MCF 10A (cell line): ENCODE measurements at regions not wholly inside any gene's neighbourhood (a gene's known extent, or its start where the extent isn't known, plus 50 kb on each side); places are given as distances from the start of the nearest gene placed in this dataset.
A peak's percentile ranks its signal among the peaks of the same experiment; 100 is the strongest.

Experiments used
- BruUV-seq: library from RNA; stranded (reverse); fragments of 400-500 nt; replicated peaks from 2 replicates; lab custom pipeline; 2021; lab: Mats Ljungman, UMichigan
- CTCF ChIA-PET: fragments of 300-600 bp; sonication (Branson Sonifier 250); formaldehyde crosslinking; extraction: SDS; loops from one replicate; lab custom pipeline; 2021; ENCODE audit warnings: antibody characterized with exemption, inconsistent platforms; lab: Yijun Ruan, JAX
- POLR2A ChIA-PET: fragments of 300-600, 350-650 bp; sonication (Branson Sonifier 250); formaldehyde crosslinking; extraction: SDS; loops from one replicate; lab custom pipeline; 2020; ENCODE audit warnings: antibody characterized with exemption, inconsistent platforms; lab: Yijun Ruan, JAX
- DNase-seq: peaks from one replicate; pipeline ENCODE4 v3.0.0-alpha.2; 2018; ENCODE audit not compliant: unreplicated experiment
- H3K27ac Mint-ChIP-seq: one replicate; pipeline ENCODE4 v1.8.0; 2022; ENCODE audit warnings: mild to moderate bottlenecking, low read depth, mixed read lengths; ENCODE audit not compliant: unreplicated experiment
- H3K27me3 Mint-ChIP-seq: one replicate; pipeline ENCODE4 v1.8.0; 2022; ENCODE audit warnings: mixed read lengths; ENCODE audit not compliant: insufficient read depth, unreplicated experiment
- H3K36me3 Mint-ChIP-seq: one replicate; pipeline ENCODE4 v1.8.0; 2022; ENCODE audit warnings: mild to moderate bottlenecking, moderate library complexity, mixed read lengths; ENCODE audit not compliant: insufficient read depth, unreplicated experiment
- H3K4me1 Mint-ChIP-seq: one replicate; pipeline ENCODE4 v1.8.0; 2022; ENCODE audit warnings: mixed read lengths; ENCODE audit not compliant: insufficient read depth, unreplicated experiment
- H3K4me3 Mint-ChIP-seq: one replicate; pipeline ENCODE4 v1.8.0; 2022; ENCODE audit warnings: mild to moderate bottlenecking, moderate library complexity, mixed read lengths; ENCODE audit not compliant: unreplicated experiment
- H3K9me3 Mint-ChIP-seq: one replicate; pipeline ENCODE4 v1.8.0; 2022; ENCODE audit warnings: mixed read lengths; ENCODE audit not compliant: unreplicated experiment
- intact Hi-C: fragments of 100-400 bp; cut with micrococcal nuclease; formaldehyde crosslinking; loops from 2 replicates; pipeline ENCODE4 v1.14.1; 2022
- TF ChIP-seq, protein P1 (sequence below): fragments of 200-600 bp; IDR thresholded peaks from one replicate; pipeline ENCODE4 v1.8.0; 2022; ENCODE audit warnings: antibody characterized with exemption, mild to moderate bottlenecking; ENCODE audit not compliant: unreplicated experiment

DNA sequence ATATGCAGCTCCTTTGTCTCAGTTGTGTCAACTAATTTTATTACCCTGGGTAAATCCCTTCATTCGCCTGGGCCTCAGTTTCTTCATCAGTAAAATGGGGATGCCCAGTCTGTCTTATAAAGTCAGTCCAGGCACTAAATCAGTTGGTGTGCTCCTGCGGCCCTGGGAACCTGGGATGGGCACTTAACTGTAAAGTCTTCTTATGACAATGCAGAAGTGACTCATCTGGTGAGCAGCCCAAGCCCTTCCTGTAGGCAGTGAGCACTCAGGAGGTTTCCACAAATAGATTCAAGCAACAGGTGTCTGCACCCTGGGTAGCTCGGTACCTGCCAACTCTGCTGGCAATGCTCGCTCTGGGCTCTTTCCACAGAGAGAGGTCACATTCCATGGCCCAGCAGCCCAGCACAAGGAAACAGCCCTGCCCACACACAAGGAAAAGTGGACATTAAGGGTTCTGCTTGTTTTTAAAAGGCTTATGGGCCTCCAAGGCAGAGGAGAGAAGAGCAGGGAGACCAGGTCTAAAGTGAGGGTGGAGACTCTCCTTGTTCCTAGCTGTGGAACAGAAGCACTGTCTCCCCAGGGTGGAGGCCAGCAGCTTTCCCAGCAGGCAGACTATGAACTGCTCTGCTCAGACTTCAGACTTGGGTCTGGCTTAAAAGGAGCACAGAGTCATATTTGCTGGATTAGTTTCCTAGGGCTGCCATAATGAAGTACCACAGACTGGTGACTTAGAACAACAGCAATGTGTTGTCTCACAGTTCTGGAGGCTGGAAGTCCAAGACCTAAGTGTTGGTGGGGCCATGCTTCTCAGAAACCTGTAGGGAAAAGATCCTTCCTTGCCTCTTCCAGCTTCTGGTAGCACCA lies 89.7 kb upstream of the ADRA1B start:
- peak overlapping the region; percentile 70 for H3K27ac Mint-ChIP-seq
- H3K9me3 Mint-ChIP-seq: no peaks in the 10 kb centered on the region
- peaks cover 35% of the 10 kb centered on the region for H3K4me1 Mint-ChIP-seq
- ChIA-PET CTCF (interaction anchor here (0.6 to 0.9 kb wide), 4 partner anchors 10 to 632 kb away, joined by 3 to 4 read pairs (median 3); no protein-coding TSS in a partner anchor), POLR2A (interaction anchor here (0.7 to 2.6 kb wide), 4 partner anchors 9 to 105 kb away, joined by 3 to 9 read pairs (median 4); no protein-coding TSS in a partner anchor)
- BruUV-seq: no TSS peak
- H3K36me3 Mint-ChIP-seq: peaks cover 6% of the 10 kb centered on the region
- TF ChIP-seq, protein P1, sequence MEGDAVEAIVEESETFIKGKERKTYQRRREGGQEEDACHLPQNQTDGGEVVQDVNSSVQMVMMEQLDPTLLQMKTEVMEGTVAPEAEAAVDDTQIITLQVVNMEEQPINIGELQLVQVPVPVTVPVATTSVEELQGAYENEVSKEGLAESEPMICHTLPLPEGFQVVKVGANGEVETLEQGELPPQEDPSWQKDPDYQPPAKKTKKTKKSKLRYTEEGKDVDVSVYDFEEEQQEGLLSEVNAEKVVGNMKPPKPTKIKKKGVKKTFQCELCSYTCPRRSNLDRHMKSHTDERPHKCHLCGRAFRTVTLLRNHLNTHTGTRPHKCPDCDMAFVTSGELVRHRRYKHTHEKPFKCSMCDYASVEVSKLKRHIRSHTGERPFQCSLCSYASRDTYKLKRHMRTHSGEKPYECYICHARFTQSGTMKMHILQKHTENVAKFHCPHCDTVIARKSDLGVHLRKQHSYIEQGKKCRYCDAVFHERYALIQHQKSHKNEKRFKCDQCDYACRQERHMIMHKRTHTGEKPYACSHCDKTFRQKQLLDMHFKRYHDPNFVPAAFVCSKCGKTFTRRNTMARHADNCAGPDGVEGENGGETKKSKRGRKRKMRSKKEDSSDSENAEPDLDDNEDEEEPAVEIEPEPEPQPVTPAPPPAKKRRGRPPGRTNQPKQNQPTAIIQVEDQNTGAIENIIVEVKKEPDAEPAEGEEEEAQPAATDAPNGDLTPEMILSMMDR: no peak
- intact Hi-C loops: loop anchor here (2.0 to 5.0 kb wide), 3 partner anchors 24 to 81 kb away; no protein-coding TSS in a partner anchor
- H3K27me3 Mint-ChIP-seq: no peaks in the 10 kb centered on the region
- peak; percentile 98 for DNase-seq
- H3K4me3 Mint-ChIP-seq: peak overlapping the region; percentile 5

DNA sequence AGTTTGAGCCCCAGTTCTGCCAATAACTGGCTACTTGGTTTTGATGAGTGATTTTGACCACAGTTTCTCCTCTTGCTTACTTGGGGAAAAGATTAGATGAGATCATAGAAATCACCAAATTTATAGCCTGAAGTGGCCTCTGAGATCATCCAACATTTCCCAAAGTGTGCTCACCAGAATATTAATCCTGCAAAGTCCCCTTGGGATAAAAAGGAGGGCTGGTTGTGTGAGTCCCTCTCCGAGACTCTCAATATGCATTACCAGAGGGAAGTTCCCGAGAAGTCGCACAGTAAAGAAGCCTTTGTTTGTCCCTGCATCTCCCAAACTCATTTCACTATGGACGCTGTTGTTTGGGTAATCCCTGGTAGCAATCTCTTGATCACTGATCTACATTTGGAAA lies 88.4 kb upstream of the ADRA1B start:
- no TSS peak for BruUV-seq
- Mint-ChIP-seq H3K36me3 (peaks cover 6% of the 10 kb centered on the region), H3K27me3 (no peaks in the 10 kb centered on the region), H3K4me1 (peaks cover 35% of the 10 kb centered on the region), H3K4me3 (no peak overlapping the region), H3K27ac (no peak overlapping the region), H3K9me3 (no peaks in the 10 kb centered on the region)
- ChIA-PET POLR2A (no interaction called here), CTCF (no interaction called here)
- DNase-seq: no peak
- intact Hi-C loops: loop anchor here (2.0 to 5.0 kb wide), 4 partner anchors 23 to 245 kb away; no protein-coding TSS in a partner anchor
- TF ChIP-seq, protein P1: no peak

DNA sequence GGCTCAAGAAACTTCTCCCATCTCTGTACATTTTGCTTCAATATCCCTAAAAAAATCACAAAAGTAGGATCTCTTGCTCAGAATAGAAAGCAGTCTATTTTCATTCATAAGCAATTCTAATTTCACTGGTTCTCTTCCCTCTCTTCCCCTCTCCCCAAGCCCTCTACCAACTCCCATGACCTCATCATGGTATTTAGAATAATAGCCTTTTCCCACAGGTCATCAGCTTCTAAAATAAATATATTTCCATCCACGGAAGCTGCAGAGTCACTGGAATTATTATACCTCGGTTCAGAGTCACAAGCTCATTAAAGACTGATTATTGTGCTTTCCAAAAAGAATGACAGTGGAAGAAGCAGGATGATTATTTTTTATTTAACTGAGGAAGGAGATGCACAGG lies 84.2 kb upstream of the ADRA1B start:
- ChIA-PET POLR2A (no interaction called here), CTCF (interaction anchor here (0.6 kb wide), 1 partner anchor 175 kb away, joined by 3 read pairs; no protein-coding TSS in a partner anchor)
- DNase-seq: no peak
- Mint-ChIP-seq H3K27me3 (no peaks in the 10 kb centered on the region), H3K36me3 (no peaks in the 10 kb centered on the region), H3K4me1 (peaks cover 4% of the 10 kb centered on the region), H3K9me3 (peaks cover 5% of the 10 kb centered on the region), H3K4me3 (no peak overlapping the region), H3K27ac (no peak overlapping the region)
- TF ChIP-seq, protein P1: no peak
- intact Hi-C loops: no loop called here
- BruUV-seq: no TSS peak

DNA sequence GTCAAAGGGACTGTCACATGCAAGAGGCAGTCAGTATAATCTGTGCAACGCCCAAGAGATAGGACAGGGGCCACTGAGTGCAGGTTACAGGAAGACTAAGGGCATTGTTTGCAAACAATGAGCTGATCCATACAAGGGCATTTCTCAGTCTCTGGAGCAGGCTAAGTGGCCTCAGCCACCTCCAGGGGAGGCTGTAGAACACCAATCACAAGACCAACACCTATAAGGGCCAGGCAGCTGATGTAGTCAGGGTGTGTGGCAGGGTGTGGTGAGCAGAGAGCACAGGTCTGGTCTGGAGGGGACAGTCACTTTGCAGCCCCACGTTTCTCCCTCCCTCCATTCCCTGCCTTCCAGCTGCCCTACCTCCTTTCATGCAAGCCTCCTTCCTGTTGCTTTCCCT lies 83.2 kb upstream of the ADRA1B start:
- no peaks in the 10 kb centered on the region for H3K4me1 Mint-ChIP-seq

More for the DNA sequence above, 83.2 kb upstream of the ADRA1B start:
- no TSS peak for BruUV-seq
- intact Hi-C loops: no loop called here
- no peak overlapping the region for H3K27ac Mint-ChIP-seq
- H3K4me3 Mint-ChIP-seq: no peak overlapping the region
- H3K9me3 Mint-ChIP-seq: peaks cover 5% of the 10 kb centered on the region
- TF ChIP-seq, protein P1: no peak
- no peaks in the 10 kb centered on the region for H3K27me3 Mint-ChIP-seq
- no peaks in the 10 kb centered on the region for H3K36me3 Mint-ChIP-seq
- no peak for DNase-seq
- POLR2A ChIA-PET: interaction anchor here (1.7 kb wide), 1 partner anchor 16 kb away, joined by 3 read pairs; no protein-coding TSS in a partner anchor
- CTCF ChIA-PET: interaction anchor here (0.7 to 1.0 kb wide), 2 partner anchors 154 to 1096 kb away, joined by 3 read pairs; no protein-coding TSS in a partner anchor
